Fibroblast of villous mesenchyme (primary cell): ENCODE measurements at regions not wholly inside any gene's neighbourhood (a gene's known extent, or its start where the extent isn't known, plus 50 kb on each side); places are given as distances from the start of the nearest gene placed in this dataset.

Experiments
- DNase-seq: peaks from one replicate; pipeline ENCODE4 v3.0.0-alpha.2; 2010; ENCODE audit warnings: low read depth
- H3K4me3 ChIP-seq: 2 replicates; pipeline ENCODE4 v1.5.1; 2011; ENCODE audit warnings: low read depth, mild to moderate bottlenecking, low read length
- CTCF ChIP-seq: IDR thresholded peaks from 2 replicates; pipeline ENCODE4 v1.5.1; 2012; ENCODE audit warnings: low read depth, mild to moderate bottlenecking, low read length; ENCODE audit not compliant: insufficient read depth

- H3K4me3 ChIP-seq, result no peak overlapping the region
- TF ChIP-seq CTCF, result no peak
- DNase-seq, result peak; percentile 59
Measured at GRCh38 chr16:54447576-54448440, 161.2 kb upstream of the IRX3 start.

- DNase-seq, result peak; percentile 43
- H3K4me3 ChIP-seq, result no peak overlapping the region
- no peak for TF ChIP-seq CTCF
Measured at GRCh38 chr16:54446639-54447038, 160.1 kb upstream of the IRX3 start.

GRCh38 chr16:54444851-54445458 is 158.4 kb upstream of the IRX3 start:
- DNase-seq, result no peak
- TF ChIP-seq CTCF, result no peak

GRCh38 chr16:54443839-54444238 is 157.3 kb upstream of the IRX3 start:
- no peak for TF ChIP-seq CTCF
- DNase-seq, result no peak
- H3K4me3 ChIP-seq, result no peak overlapping the region

More at GRCh38 chr16:54444851-54445458, 158.4 kb upstream of the IRX3 start:
- no peak overlapping the region for H3K4me3 ChIP-seq

GRCh38 chr16:54443352-54443751 is 156.8 kb upstream of the IRX3 start:
- TF ChIP-seq CTCF, result no peak
- no peak overlapping the region for H3K4me3 ChIP-seq
- DNase-seq, result no peak

GRCh38 chr16:54442864-54443263 is 156.3 kb upstream of the IRX3 start:
- no peak for TF ChIP-seq CTCF
- DNase-seq, result no peak
- no peak overlapping the region for H3K4me3 ChIP-seq
